DND-41 (cell line): ENCODE measurements at regions not wholly inside any gene's neighbourhood (a gene's known extent, or its start where the extent isn't known, plus 50 kb on each side); places are given as distances from the start of the nearest gene placed in this dataset.

Source experiments
- ATAC-seq: fragments of 200-7000 bp; cut with Tn5 transposase; 3 replicates; pipeline ENCODE4 v1.9.1; 2021; ENCODE audit warnings: low read depth; ENCODE audit not compliant: insufficient read depth
- DNase-seq: peaks from one replicate; pipeline ENCODE4 v3.0.0-alpha.2; 2020
- H2AFZ ChIP-seq: 2 replicates; pipeline ENCODE4 v1.6.0; 2012; ENCODE audit warnings: low read depth, low read length
- H3K27ac ChIP-seq: 2 replicates; pipeline ENCODE4 v1.5.1; 2012; ENCODE audit warnings: low read length, inconsistent platforms
- H3K27me3 ChIP-seq: fragments of 200-600 bp; sonication (generic); 2 replicates; pipeline ENCODE4 v1.6.0; 2012; ENCODE audit warnings: low read length, mild to moderate bottlenecking, inconsistent platforms; ENCODE audit not compliant: insufficient read depth, poor library complexity
- H3K36me3 ChIP-seq: 2 replicates; pipeline ENCODE4 v1.5.1; 2012; ENCODE audit warnings: low read length, inconsistent platforms; ENCODE audit not compliant: insufficient read depth
- H3K4me1 ChIP-seq: 2 replicates; pipeline ENCODE4 v1.5.1; 2012; ENCODE audit warnings: mild to moderate bottlenecking, low read length; ENCODE audit not compliant: insufficient read depth
- H3K4me2 ChIP-seq: 2 replicates; pipeline ENCODE4 v1.6.0; 2012; ENCODE audit warnings: mild to moderate bottlenecking, moderate library complexity, low read length, inconsistent platforms; ENCODE audit not compliant: insufficient read depth
- H3K4me3 ChIP-seq, 2 experiments: fragments of 200-600 bp in 1 of 2; shearing (Covaris generic) in 1 of 2; 2 replicates each; pipeline ENCODE4 v1.5.1; 2012 to 2016; ENCODE audit warnings: inconsistent platforms in 2 of 2, low read length in 2 of 2, mild to moderate bottlenecking in 2 of 2, low read depth in 1 of 2, moderate library complexity in 1 of 2
- H3K79me2 ChIP-seq: 2 replicates; pipeline ENCODE4 v1.6.0; 2012; ENCODE audit warnings: low read length, inconsistent platforms; ENCODE audit not compliant: insufficient read depth
- H3K9ac ChIP-seq: 2 replicates; pipeline ENCODE4 v1.6.0; 2012; ENCODE audit warnings: low read depth, mild to moderate bottlenecking, inconsistent platforms, low read length, moderate library complexity
- H3K9me3 ChIP-seq: 2 replicates; pipeline ENCODE4 v1.5.1; 2012; ENCODE audit warnings: low read length, moderate library complexity, mild to moderate bottlenecking, inconsistent platforms; ENCODE audit not compliant: insufficient read depth, severe bottlenecking
- H4K20me1 ChIP-seq: 2 replicates; pipeline ENCODE4 v1.6.0; 2012; ENCODE audit warnings: low read length; ENCODE audit not compliant: insufficient read depth
- EZH2 ChIP-seq: IDR thresholded peaks from 3 replicates; pipeline ENCODE4 v1.6.1; 2012; ENCODE audit warnings: borderline replicate concordance, low read depth, mild to moderate bottlenecking, moderate library complexity, low read length, inconsistent platforms; ENCODE audit not compliant: severe bottlenecking
- TF ChIP-seq, protein P1 (sequence below): IDR thresholded peaks from 2 replicates; pipeline ENCODE4 v1.5.1; 2012; ENCODE audit warnings: borderline replicate concordance, low read length, moderate library complexity, mild to moderate bottlenecking; ENCODE audit not compliant: poor library complexity, severe bottlenecking; ENCODE audit errors: extremely low read depth

DNA sequence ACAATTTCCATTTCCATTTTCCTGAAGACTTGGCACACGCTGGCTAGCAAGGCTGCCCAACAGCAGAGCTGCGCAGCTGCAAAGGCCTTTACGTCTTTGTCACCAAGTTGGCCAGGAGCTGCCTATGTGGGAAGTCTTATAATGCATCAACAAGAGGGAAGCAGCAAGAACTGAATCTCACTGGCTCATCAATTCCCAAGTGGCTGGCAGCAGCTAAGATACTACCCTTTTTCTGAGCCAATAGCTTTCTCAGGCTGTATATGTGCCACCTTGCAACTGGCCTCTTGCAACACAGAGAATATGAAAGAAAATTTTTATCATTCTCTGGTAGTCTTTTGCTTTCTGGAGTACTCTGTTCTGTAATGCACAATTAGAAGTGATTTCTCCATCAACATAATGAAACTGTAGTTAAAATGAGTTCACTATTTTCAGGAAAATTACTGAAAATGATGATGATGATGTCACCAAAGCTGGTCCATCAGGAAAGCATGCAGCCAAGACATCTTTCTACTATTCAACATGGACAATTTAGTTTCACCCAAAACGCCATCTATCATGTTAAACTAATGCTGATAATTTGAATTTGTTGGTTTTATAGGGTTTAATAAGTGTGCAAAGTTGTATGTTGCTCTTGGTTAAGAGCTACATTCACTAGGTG lies 97.3 kb upstream of the FOXA2 start:
- no peaks in the 10 kb centered on the region for H3K4me1 ChIP-seq
- no peaks in the 10 kb centered on the region for H4K20me1 ChIP-seq

DNA sequence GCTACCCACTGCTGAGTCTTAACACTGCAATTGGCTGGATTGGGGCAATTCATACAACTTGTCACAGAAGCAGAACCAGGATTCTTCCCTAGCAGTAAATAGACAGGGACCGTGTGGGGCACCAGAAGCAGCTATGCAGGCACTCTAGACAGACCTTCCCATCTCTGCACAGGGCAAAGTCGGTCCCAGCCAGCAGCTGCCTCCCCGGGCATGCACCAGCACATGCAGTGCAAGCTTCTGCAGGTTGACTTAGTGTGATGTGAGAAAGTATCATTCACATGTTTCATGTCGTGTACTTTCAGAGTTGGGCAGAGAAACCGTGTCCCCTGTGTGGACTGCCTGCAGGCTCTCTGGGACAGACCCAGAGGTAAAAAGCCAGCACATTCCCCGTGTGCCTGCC lies 98.0 kb upstream of the FOXA2 start:
- no peak overlapping the region for H2AFZ ChIP-seq
- H3K27me3 ChIP-seq, result peaks cover 29% of the 10 kb centered on the region
- no peak overlapping the region for H3K4me3 ChIP-seq
- no peaks in the 10 kb centered on the region for H4K20me1 ChIP-seq
- no peak for TF ChIP-seq EZH2
- TF ChIP-seq, protein P1, sequence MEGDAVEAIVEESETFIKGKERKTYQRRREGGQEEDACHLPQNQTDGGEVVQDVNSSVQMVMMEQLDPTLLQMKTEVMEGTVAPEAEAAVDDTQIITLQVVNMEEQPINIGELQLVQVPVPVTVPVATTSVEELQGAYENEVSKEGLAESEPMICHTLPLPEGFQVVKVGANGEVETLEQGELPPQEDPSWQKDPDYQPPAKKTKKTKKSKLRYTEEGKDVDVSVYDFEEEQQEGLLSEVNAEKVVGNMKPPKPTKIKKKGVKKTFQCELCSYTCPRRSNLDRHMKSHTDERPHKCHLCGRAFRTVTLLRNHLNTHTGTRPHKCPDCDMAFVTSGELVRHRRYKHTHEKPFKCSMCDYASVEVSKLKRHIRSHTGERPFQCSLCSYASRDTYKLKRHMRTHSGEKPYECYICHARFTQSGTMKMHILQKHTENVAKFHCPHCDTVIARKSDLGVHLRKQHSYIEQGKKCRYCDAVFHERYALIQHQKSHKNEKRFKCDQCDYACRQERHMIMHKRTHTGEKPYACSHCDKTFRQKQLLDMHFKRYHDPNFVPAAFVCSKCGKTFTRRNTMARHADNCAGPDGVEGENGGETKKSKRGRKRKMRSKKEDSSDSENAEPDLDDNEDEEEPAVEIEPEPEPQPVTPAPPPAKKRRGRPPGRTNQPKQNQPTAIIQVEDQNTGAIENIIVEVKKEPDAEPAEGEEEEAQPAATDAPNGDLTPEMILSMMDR, result no peak
- no peaks in the 10 kb centered on the region for H3K9me3 ChIP-seq
- H3K4me1 ChIP-seq, result no peaks in the 10 kb centered on the region
- DNase-seq, result no peak
- no peaks in the 10 kb centered on the region for H3K36me3 ChIP-seq
- no peak overlapping the region for H3K4me2 ChIP-seq
- no peak overlapping the region for H3K27ac ChIP-seq
- no peak overlapping the region for H3K9ac ChIP-seq
- ATAC-seq, result no peak
- no peaks in the 10 kb centered on the region for H3K79me2 ChIP-seq

More for the DNA sequence above, 97.3 kb upstream of the FOXA2 start:
- DNase-seq, result no peak
- Histone ChIP-seq H3K9ac (no peak overlapping the region), H3K36me3 (no peaks in the 10 kb centered on the region), H3K9me3 (no peaks in the 10 kb centered on the region), H3K27ac (no peak overlapping the region), H3K27me3 (peaks cover 31% of the 10 kb centered on the region), H2AFZ (no peak overlapping the region), H3K79me2 (no peaks in the 10 kb centered on the region), H3K4me2 (no peak overlapping the region), H3K4me3 (no peak overlapping the region)
- TF ChIP-seq EZH2, result no peak
- TF ChIP-seq, protein P1, result no peak
- ATAC-seq, result no peak

DNA sequence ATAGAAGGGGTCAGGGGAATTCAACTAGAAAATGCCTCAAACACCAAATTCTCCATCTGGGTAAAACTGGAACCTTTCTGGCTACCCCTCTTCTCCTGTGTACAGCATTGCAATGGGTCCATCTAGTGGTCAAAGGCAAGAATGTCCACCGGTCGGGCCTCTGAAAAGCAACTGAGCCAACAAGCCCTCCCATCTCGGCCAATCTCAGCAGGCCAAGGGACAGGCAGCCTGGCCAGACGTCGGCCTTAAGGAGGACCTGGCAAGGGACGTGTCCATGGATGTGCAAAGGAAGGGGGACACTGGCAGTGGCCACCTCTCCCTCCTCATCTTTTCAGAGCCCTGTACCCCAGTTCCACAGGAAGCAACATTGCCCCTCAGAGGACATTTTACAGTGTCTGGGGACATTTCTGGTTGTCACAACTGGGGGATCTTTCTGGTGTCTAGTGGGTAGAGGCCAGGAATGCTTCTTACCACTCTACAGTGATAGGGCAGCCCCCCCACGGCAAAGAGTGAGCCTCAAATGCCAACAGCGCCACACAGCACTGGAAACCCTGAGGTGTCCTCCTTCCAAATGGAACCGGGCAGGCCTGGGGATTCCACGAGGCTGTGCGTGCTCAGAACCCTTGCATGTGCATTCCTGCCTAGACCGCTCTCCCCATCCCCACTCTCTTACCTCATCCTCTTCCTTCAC lies 99.8 kb upstream of the FOXA2 start:
- Histone ChIP-seq H3K79me2 (no peaks in the 10 kb centered on the region), H3K27ac (no peak overlapping the region), H3K4me2 (no peak overlapping the region), H3K4me1 (no peaks in the 10 kb centered on the region), H3K36me3 (no peaks in the 10 kb centered on the region), H2AFZ (no peak overlapping the region), H3K9me3 (no peaks in the 10 kb centered on the region), H3K27me3 (peaks cover 22% of the 10 kb centered on the region), H4K20me1 (no peaks in the 10 kb centered on the region), H3K9ac (no peak overlapping the region), H3K4me3 (no peak overlapping the region)
- ATAC-seq, result peak; percentile 91
- no peak for TF ChIP-seq EZH2
- TF ChIP-seq, protein P1, result peak; percentile 88
- peak; percentile 65 for DNase-seq
